HG03457 (cell line): ENCODE measurements at regions not wholly inside any gene's neighbourhood (a gene's known extent, or its start where the extent isn't known, plus 50 kb on each side); places are given as distances from the start of the nearest gene placed in this dataset.
"Not testable (repeated sequence)": the region's sequence is repeated elsewhere in the genome, so short reads cannot be mapped to it uniquely, and the experiment has no call there.

Experiments
- ATAC-seq: cut with Tn5 transposase; IDR thresholded peaks from one replicate; pipeline ENCODE4 v1.9.1; 2021; ENCODE audit warnings: moderate number of reproducible peaks; ENCODE audit not compliant: unreplicated experiment

DNA sequence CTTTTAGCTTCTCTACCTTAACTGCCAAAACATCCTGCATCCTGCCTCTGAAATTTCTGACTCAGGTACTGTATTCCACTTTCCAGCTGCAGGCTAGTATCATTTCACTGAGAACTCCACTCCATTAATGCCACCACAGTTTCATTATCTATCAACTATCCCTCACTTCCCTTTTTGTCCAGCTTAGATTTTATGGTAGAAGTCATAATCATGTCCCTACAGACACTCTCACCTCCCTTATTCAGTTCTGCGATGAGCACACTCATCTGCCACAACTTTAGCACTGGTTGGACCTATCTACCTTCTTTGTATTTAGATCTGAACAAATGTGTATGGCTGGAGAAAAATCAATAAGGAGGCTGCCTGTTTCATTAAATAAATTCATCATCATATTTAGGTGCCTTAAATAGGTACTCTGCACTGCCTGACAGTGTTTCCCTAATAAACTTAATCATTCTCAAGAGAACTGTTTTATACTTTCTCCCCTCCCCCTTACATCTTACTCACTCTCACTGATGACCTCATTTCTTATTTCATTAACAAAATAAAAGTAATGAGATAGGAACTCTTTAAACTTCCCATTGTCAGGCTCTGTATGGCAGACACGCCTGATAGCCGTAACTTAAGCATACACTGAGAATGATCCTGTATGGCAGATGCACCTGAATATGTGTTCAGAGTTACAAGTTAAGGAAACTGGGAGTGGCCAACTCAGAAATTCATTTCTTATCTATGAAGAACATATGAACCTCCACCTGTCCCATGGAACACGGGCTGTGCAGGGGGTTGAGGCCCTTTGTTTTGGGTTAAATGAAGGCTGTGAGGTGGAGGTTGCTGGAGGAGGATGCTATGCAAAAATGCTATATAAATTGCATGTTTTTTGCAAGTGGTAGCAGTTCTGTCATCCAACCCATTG lies 95.3 kb upstream of the MAN1A1 start:
- peak; percentile 67 for ATAC-seq

DNA sequence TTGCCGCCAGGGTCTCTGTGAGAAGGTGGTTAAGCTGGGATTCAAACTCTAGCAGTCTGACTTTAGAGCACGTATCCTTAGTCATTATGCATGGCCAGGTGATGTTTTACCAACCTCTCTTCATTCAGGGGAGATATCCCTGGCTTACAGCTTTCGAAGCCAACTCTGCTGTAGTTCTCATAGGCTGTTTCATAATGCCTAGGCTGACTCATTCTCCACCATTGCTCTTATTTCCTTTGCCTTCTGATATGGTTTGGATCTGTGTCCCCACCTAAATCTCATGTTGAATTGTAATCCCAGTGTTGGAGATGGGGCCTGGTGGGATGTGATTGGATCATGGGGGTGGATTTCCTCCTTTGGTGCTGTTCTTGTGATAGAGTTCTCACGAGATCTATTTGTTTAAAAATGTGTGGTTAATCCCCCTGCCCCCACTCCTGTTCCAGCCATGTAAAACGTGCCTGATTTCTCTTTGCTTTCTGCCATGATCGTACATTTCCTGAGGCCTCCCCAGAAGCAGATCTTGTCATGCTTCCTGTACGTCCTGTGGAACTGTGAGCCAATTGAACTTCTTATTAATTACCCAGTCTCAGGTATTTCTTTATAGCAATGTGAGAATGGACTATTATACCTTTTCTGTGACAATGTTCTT lies 94.6 kb upstream of the MAN1A1 start:
- ATAC-seq = peak; percentile 9

DNA sequence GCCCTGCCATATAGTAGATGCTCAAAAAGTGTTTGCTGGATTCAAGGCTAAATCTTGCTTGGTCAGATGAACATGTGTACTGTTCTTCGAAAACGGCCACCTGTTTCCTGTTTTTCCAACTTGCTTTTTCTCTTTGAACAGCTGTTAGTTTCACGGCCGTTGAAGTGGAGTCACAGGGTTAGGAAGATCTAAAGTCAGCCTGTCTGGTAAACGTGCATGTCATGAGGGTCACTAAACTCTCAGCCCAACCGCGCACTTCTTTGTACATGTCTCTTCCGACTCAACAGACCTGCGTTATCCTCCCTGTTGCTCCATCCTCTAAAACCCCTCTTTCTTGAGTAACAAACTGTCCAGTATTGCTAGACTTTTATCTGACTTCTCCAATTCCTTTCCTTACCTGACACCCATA lies 93.2 kb upstream of the MAN1A1 start:
- no peak for ATAC-seq

DNA sequence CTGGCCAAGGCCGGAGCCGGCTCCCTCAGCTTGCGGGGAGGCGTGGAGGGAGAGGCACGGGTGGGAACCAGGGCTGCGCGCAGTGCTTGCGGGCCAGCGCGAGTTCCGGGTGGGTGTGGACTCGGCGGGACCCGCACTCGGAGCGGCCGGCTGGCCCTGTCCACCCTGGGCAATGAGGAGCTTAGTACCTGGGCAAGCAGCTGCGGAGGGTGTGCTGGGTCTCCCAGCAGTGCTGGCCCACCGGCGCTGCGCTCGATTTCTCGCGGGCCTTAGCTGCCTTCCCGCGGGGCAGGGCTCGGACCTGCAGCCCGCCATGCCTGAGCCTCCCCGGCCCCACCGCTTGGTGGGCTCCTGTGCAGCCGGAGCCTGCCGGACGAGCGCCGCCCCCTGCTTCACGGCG lies 91.4 kb upstream of the MAN1A1 start:
- no peak for ATAC-seq

DNA sequence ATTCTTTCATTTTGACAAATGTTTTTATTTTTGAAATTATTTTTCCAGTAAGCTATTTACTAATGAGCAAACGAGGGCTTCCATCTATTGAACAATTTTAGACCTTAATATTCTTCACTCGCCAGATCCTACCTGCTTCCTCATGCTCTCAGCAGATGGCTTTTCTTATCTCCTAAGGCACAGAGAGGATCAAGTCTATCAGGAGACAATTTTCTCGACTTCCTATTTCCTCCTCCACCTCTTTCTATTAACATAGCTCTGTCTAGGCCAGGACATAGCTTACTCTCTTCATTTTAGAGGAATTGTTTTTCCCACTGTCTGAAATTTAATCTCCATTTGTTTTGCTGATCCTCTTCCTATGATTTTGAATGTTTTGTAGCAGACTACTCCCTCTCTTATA lies 87.0 kb upstream of the MAN1A1 start:
- ATAC-seq = no peak

DNA sequence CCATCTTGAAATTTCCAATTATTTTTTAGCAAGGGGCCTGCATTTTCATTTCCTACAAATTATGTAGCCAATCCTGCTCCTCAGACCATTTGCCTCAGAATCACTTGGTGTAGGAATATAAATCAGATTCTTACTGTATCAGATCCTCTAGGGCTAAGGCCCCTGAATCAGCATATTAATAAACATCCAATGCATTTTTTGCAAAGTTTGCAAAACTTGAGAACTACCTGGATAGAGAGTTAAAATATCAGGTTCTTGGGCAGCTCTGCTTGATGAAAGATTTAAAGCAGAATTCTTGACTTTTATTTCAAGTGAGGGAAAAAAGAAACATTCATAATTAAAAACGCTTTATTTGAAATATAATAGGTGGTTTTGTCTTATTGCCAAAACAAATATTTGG lies 82.2 kb upstream of the MAN1A1 start:
- ATAC-seq = no peak

DNA sequence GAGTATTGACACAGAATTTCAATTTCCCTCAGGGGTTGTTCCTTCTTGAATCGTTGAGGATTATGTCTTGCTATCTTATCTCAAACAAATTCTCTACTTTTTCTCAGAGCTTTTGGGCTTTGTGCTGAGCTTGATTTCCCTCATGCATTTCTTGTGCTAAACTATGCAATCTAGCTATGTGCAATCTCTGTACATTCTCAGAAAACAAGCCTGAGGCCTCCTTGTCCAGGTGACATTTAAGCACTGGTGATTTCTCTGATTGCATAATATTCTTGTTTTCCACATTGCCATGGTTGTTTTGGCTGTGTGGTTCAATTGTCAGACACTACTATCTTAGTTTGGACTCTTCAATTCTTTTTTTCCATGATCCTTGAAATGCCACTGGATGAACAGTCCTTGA lies 81.2 kb upstream of the MAN1A1 start:
- no peak for ATAC-seq

DNA sequence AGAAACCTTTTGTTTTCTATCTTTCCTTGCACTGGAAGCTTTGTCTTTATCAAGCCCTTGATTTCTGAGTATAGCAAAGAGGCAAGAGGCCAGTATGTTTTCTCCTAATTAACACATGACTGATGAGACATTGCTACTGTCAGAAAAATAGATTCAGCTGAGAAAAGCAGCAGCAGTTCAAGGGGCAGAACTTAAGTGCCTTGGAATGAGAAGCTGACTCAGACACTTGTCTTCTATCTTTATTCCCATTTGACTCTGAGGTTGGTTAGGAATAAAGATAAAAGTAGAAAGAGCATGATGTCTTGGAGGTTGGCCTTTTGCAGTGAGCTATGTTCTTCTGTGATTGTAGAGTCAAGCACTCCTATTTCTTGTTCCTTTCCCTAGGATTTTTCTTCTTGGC lies 79.1 kb upstream of the MAN1A1 start:
- no peak for ATAC-seq

DNA sequence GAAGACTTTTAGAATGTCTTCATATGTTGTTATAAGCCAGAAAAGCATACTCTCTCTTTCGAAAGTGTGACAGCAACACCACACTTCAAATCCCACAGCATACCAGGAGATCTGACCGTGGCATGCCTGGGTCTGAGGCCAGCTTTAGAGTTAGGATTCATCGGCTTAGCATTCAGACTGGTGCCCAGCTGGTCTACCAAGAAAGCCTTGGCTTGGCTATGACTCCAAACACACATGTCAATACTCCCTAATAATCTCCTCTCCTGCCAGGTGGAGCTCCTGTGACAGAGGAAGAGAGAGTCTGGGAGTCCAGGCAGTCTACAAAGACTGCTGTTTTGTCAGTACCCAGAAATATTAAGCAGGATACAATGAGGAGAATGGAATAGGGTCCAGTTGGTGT lies 77.1 kb upstream of the MAN1A1 start:
- ATAC-seq = no peak

DNA sequence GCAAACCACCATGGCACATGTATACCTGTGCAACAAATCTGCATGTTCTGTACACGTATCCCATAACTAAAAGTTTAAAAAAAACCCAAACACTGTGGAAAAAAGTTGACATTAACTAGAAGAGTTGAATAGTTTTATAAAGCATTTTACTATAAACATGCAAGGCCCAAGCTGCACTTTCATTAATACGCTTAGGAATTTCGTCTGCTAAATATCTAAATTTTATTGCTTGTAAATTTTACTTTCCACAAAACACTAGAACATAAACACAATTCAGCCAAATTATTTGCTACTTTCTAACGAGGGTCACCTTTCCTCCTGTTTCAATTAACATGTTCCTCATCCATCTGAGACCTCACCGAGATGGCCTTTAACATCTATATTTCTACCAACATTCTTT lies 74.4 kb upstream of the MAN1A1 start:
- ATAC-seq = no peak

DNA sequence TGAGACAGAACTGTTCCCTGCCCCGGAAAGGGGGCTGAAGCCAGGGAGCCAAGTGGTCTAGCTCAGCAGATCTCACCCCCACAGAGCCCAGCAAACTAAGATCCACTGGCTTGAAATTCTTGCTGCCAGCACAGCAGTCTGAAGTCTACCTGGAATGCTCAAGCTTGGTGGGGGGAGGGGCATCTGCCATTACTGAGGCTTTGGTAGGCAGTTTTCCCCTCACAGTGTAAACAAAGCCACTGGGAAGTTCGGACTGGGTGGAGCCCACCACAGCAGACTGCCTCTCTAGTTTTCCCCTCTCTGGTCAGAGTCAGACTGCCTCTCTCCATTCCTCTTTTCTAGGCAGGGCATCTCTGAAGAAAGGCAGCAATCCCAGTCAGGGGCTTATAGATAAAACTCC lies 68.5 kb upstream of the MAN1A1 start:
- not testable (repeated sequence) for ATAC-seq

DNA sequence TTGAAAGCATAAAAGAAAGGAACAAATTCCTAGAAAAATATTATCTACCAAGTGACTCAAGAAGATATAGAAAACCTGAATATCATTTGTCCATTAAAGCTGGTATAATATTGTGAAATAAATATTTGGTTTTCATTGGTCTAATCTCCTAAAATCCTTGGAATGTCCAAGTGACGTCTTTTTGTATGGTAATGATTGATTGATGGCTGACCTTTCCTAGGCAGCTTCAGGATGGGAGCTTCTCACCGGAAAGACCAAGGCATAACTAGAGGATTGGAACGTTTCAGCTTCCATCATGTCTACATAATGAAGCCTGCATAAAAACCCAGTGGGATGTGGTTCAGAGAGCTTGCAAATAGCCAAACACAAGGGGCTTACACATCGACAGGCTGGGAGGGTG lies 57.6 kb upstream of the MAN1A1 start:
- ATAC-seq = no peak

DNA sequence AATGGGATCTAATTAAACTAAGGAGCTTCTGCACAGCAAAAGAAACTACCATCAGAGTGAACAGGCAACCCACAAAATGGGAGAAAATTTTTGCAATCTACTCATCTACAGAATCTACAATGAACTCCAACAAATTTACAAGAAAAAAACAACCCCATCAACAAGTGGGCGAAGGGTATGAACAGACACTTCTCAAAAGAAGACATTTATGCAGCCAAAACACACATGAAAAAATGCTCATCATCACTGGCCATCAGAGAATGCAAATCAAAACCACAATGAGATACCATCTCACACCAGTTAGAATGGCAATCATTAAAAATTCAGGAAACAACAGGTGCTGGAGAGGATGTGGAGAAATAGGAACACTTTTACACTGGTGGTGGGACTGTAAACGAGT lies 55.6 kb upstream of the MAN1A1 start:
- ATAC-seq = not testable (repeated sequence)
